NCI-H1417 (cell line): ENCODE measurements at regions not wholly inside any gene's neighbourhood (a gene's known extent, or its start where the extent isn't known, plus 50 kb on each side); places are given as distances from the start of the nearest gene placed in this dataset.

Source experiments
- DNase-seq, 3 experiments: peaks; one replicate each; lab custom pipeline; 2025; lab: John Stamatoyannopoulos, UW

- no peak for DNase-seq
These were observed 588.0 kb downstream of the BUD13 start for GRCh38 chr11:116184763-116185162.

- DNase-seq = no peak
These were observed 590.3 kb downstream of the BUD13 start for GRCh38 chr11:116182356-116182966.

- DNase-seq = no peak
These were observed 591.8 kb downstream of the BUD13 start for GRCh38 chr11:116180806-116181600.

- DNase-seq = no peak
These were observed 593.4 kb downstream of the BUD13 start for GRCh38 chr11:116179401-116179800.

- no peak for DNase-seq
These were observed 595.1 kb downstream of the BUD13 start for GRCh38 chr11:116177521-116178210.

GRCh38 chr11:116176484-116177005 lies 596.2 kb downstream of the BUD13 start:
- no peak for DNase-seq

GRCh38 chr11:116175707-116176106 lies 597.1 kb downstream of the BUD13 start:
- DNase-seq = peak in 1 of 3 experiments; percentile 33

- DNase-seq = no peak
These were observed 598.6 kb downstream of the BUD13 start for GRCh38 chr11:116173941-116174911.

GRCh38 chr11:116173506-116173905 lies 599.3 kb downstream of the BUD13 start:
- DNase-seq = no peak

GRCh38 chr11:116172851-116173250 lies 599.9 kb downstream of the BUD13 start:
- no peak for DNase-seq

GRCh38 chr11:116172156-116172555 lies 600.6 kb downstream of the BUD13 start:
- DNase-seq = no peak

GRCh38 chr11:116171271-116172140 lies 601.3 kb downstream of the BUD13 start:
- no peak for DNase-seq

GRCh38 chr11:116170526-116171120 lies 602.2 kb downstream of the BUD13 start:
- peak in 1 of 3 experiments; percentile 21 for DNase-seq

GRCh38 chr11:116169776-116170175 lies 603.0 kb downstream of the BUD13 start:
- DNase-seq = no peak

- DNase-seq = no peak
These were observed 604.4 kb downstream of the BUD13 start for GRCh38 chr11:116168459-116168787.

- DNase-seq = no peak
These were observed 604.9 kb downstream of the BUD13 start for GRCh38 chr11:116167706-116168458.

GRCh38 chr11:116166573-116167465 lies 606.0 kb downstream of the BUD13 start:
- DNase-seq = peak in 1 of 3 experiments; percentile 15

GRCh38 chr11:116164843-116165242 lies 607.9 kb downstream of the BUD13 start:
- no peak for DNase-seq

- DNase-seq = peak; percentile 74 to 99 (median 95)
These were observed 609.9 kb downstream of the BUD13 start for GRCh38 chr11:116162886-116163230.
